Activated CD8-positive, alpha-beta T cell treated with anti-CD3 and anti-CD28 coated beads for 36 hours (primary cell): ENCODE measurements at regions not wholly inside any gene's neighbourhood (a gene's known extent, or its start where the extent isn't known, plus 50 kb on each side); places are given as distances from the start of the nearest gene placed in this dataset.

Experiments
- ATAC-seq: fragments of 200-7000 bp; cut with Tn5 transposase; one replicate; pipeline ENCODE4 v1.10.0; 2021; ENCODE audit warnings: mild to moderate bottlenecking, moderate library complexity
- CTCF ChIA-PET: fragments of 350-600 bp; sonication (Branson Sonifier 250); formaldehyde crosslinking; loops from one replicate; lab custom pipeline; 2021; ENCODE audit warnings: antibody characterized with exemption; lab: Charles Lee
- POLR2A ChIA-PET: fragments of 350-600 bp; sonication (Branson Sonifier 250); formaldehyde crosslinking; loops from one replicate; lab custom pipeline; 2021; ENCODE audit warnings: antibody characterized with exemption; lab: Charles Lee
- DNase-seq: peaks from one replicate; pipeline ENCODE4 v3.0.0-alpha.2; 2020
- H3K27ac Mint-ChIP-seq: one replicate; pipeline ENCODE4 v1.8.0; 2021; ENCODE audit warnings: mild to moderate bottlenecking, mixed read lengths
- H3K27me3 Mint-ChIP-seq: one replicate; pipeline ENCODE4 v1.8.0; 2021; ENCODE audit warnings: mixed read lengths
- H3K36me3 Mint-ChIP-seq: one replicate; pipeline ENCODE4 v1.8.0; 2021; ENCODE audit warnings: low read depth, mixed read lengths
- H3K4me1 Mint-ChIP-seq: one replicate; pipeline ENCODE4 v1.8.0; 2021; ENCODE audit warnings: low read depth, mixed read lengths
- H3K4me3 Mint-ChIP-seq: one replicate; pipeline ENCODE4 v1.8.0; 2021; ENCODE audit warnings: mild to moderate bottlenecking, moderate library complexity, mixed read lengths
- H3K9me3 Mint-ChIP-seq: one replicate; pipeline ENCODE4 v1.8.0; 2021; ENCODE audit warnings: mixed read lengths
- CTCF ChIP-seq: fragments of 200-600 bp; IDR thresholded peaks from one replicate; pipeline ENCODE4 v1.8.0; 2022; ENCODE audit warnings: antibody characterized with exemption, mild to moderate bottlenecking
- intact Hi-C: fragments of 100-400 bp; cut with micrococcal nuclease; formaldehyde crosslinking; loops from one replicate; pipeline ENCODE4 v1.10.0; 2022

- CTCF ChIA-PET = no interaction called here
- intact Hi-C loops = no loop called here
- H3K27ac Mint-ChIP-seq = no peak overlapping the region
- no peaks in the 10 kb centered on the region for H3K27me3 Mint-ChIP-seq
- H3K4me1 Mint-ChIP-seq = no peaks in the 10 kb centered on the region
- DNase-seq (no peak), ATAC-seq (no peak)
- POLR2A ChIA-PET = no interaction called here
- no peaks in the 10 kb centered on the region for H3K9me3 Mint-ChIP-seq
- no peak overlapping the region for H3K4me3 Mint-ChIP-seq
- TF ChIP-seq CTCF = no peak
- H3K36me3 Mint-ChIP-seq = no peaks in the 10 kb centered on the region
Measured at GRCh38 chrX:99613041-99613440, 797.0 kb downstream of the PCDH19 start.

- no peaks in the 10 kb centered on the region for H3K4me1 Mint-ChIP-seq
- H3K27me3 Mint-ChIP-seq = no peaks in the 10 kb centered on the region
- ChIA-PET POLR2A (no interaction called here), CTCF (no interaction called here)
- TF ChIP-seq CTCF = no peak
- no peak for ATAC-seq
- DNase-seq = no peak
- no peak overlapping the region for H3K27ac Mint-ChIP-seq
- intact Hi-C loops = no loop called here
- no peak overlapping the region for H3K4me3 Mint-ChIP-seq
- no peaks in the 10 kb centered on the region for H3K9me3 Mint-ChIP-seq
- H3K36me3 Mint-ChIP-seq = no peaks in the 10 kb centered on the region
Measured at GRCh38 chrX:99603091-99603814, 806.8 kb downstream of the PCDH19 start.

- H3K27me3 Mint-ChIP-seq = no peaks in the 10 kb centered on the region
- H3K36me3 Mint-ChIP-seq = no peaks in the 10 kb centered on the region
- POLR2A ChIA-PET = no interaction called here
- H3K9me3 Mint-ChIP-seq = no peaks in the 10 kb centered on the region
- no peaks in the 10 kb centered on the region for H3K4me1 Mint-ChIP-seq
- no peak overlapping the region for H3K4me3 Mint-ChIP-seq
- ATAC-seq = no peak
- intact Hi-C loops = no loop called here
- DNase-seq = no peak
- no peak for TF ChIP-seq CTCF
- CTCF ChIA-PET = no interaction called here
- no peak overlapping the region for H3K27ac Mint-ChIP-seq
Measured at GRCh38 chrX:99602107-99602506, 808.0 kb downstream of the PCDH19 start.

- CTCF ChIA-PET = no interaction called here
- no peak for TF ChIP-seq CTCF
- ATAC-seq (no peak), DNase-seq (no peak)
- Mint-ChIP-seq H3K27ac (no peak overlapping the region), H3K27me3 (no peaks in the 10 kb centered on the region), H3K9me3 (peaks cover 2% of the 10 kb centered on the region), H3K4me1 (no peaks in the 10 kb centered on the region), H3K4me3 (no peak overlapping the region), H3K36me3 (no peaks in the 10 kb centered on the region)
- POLR2A ChIA-PET = no interaction called here
- intact Hi-C loops = no loop called here
Measured at GRCh38 chrX:99588936-99589335, 821.1 kb downstream of the PCDH19 start.

GRCh38 chrX:99572711-99573110, 837.4 kb downstream of the PCDH19 start:
- DNase-seq = no peak
- TF ChIP-seq CTCF = no peak
- Mint-ChIP-seq H3K27ac (no peak overlapping the region), H3K9me3 (peaks cover 8% of the 10 kb centered on the region), H3K36me3 (no peaks in the 10 kb centered on the region), H3K4me1 (no peaks in the 10 kb centered on the region), H3K4me3 (no peak overlapping the region), H3K27me3 (no peaks in the 10 kb centered on the region)
- ATAC-seq = no peak
- ChIA-PET POLR2A (no interaction called here), CTCF (interaction anchor here (0.6 kb wide), 1 partner anchor 58 kb away, joined by 3 read pairs; no protein-coding TSS in a partner anchor)
- intact Hi-C loops = no loop called here
